MM.1S (cell line): ENCODE measurements at regions not wholly inside any gene's neighbourhood (a gene's known extent, or its start where the extent isn't known, plus 50 kb on each side); places are given as distances from the start of the nearest gene placed in this dataset.

ENCODE experiments used
- DNase-seq: peaks from one replicate; pipeline ENCODE4 v3.0.0-alpha.2; 2015
- H2AFZ ChIP-seq: fragments of 300-600 bp; sonication (generic); 2 replicates; pipeline ENCODE4 v1.6.0; 2016; ENCODE audit warnings: antibody characterized with exemption, low read length
- H3F3A ChIP-seq: fragments of 300-600 bp; sonication (generic); 2 replicates; pipeline ENCODE4 v1.6.1; 2016; ENCODE audit warnings: mild to moderate bottlenecking, antibody characterized with exemption, low read length, moderate library complexity, mixed read lengths; ENCODE audit not compliant: insufficient read depth
- H3K27ac ChIP-seq: fragments of 300-600 bp; sonication (generic); 2 replicates; pipeline ENCODE4 v1.5.1; 2016; ENCODE audit warnings: mild to moderate bottlenecking, low read length
- H3K27me3 ChIP-seq: fragments of 300-600 bp; sonication (generic); replicated peaks from 2 replicates; pipeline ENCODE4 v1.6.0; 2016; ENCODE audit warnings: low read length; ENCODE audit not compliant: insufficient read depth
- H3K36me3 ChIP-seq: fragments of 300-600 bp; sonication (generic); replicated peaks from 2 replicates; pipeline ENCODE4 v1.6.1; 2016; ENCODE audit warnings: mild to moderate bottlenecking, low read length, mixed read lengths; ENCODE audit not compliant: insufficient read depth
- H3K4me1 ChIP-seq: fragments of 300-600 bp; sonication (generic); 2 replicates; pipeline ENCODE4 v1.6.1; 2016; ENCODE audit warnings: low read length, mixed read lengths
- H3K4me2 ChIP-seq: fragments of 300-600 bp; sonication (generic); 2 replicates; pipeline ENCODE4 v1.6.0; 2016; ENCODE audit warnings: low read depth, low read length
- H3K4me3 ChIP-seq: fragments of 300-600 bp; sonication (generic); 2 replicates; pipeline ENCODE4 v1.5.1; 2016; ENCODE audit warnings: low read length, mixed read lengths
- H3K79me2 ChIP-seq: fragments of 300-600 bp; sonication (generic); 2 replicates; pipeline ENCODE4 v1.6.1; 2016; ENCODE audit warnings: mixed run types, low read length, mixed read lengths
- H3K9ac ChIP-seq: fragments of 300-600 bp; sonication (generic); 2 replicates; pipeline ENCODE4 v1.6.1; 2016; ENCODE audit warnings: low read length, mixed read lengths
- H3K9me2 ChIP-seq: fragments of 300-600 bp; sonication (generic); replicated peaks from 2 replicates; pipeline ENCODE4 v1.6.1; 2016; ENCODE audit warnings: mild to moderate bottlenecking, low read length, mixed read lengths; ENCODE audit not compliant: insufficient read depth
- H3K9me3 ChIP-seq: fragments of 300-600 bp; sonication (generic); replicated peaks from 2 replicates; pipeline ENCODE4 v1.6.1; 2016; ENCODE audit warnings: mild to moderate bottlenecking, low read length, mixed read lengths; ENCODE audit not compliant: insufficient read depth
- H4K20me1 ChIP-seq: fragments of 300-600 bp; sonication (generic); 2 replicates; pipeline ENCODE4 v1.6.1; 2016; ENCODE audit warnings: mild to moderate bottlenecking, low read length, moderate library complexity, mixed read lengths; ENCODE audit not compliant: insufficient read depth
- CTCF ChIP-seq: fragments of 300-600 bp; sonication (generic); IDR thresholded peaks from 2 replicates; pipeline ENCODE4 v1.5.1; 2016; ENCODE audit warnings: antibody characterized with exemption, low read length, mixed read lengths
- EZH2 ChIP-seq: fragments of 300-600 bp; sonication (generic); optimal IDR thresholded peaks from 2 replicates; pipeline ENCODE3; 2017; ENCODE audit warnings: low read depth, mild to moderate bottlenecking, antibody characterized with exemption, low read length, mixed read lengths
- EZH2phosphoT487 ChIP-seq: fragments of 300-600 bp; sonication (generic); IDR thresholded peaks from 2 replicates; pipeline ENCODE4 v1.6.1; 2018; ENCODE audit warnings: antibody characterized with exemption, low read length

GRCh38 chrX:87924619-87925018, 407.0 kb downstream of the KLHL4 start:
- Histone ChIP-seq H3K9me2 (no peaks in the 10 kb centered on the region), H3F3A (no peaks in the 10 kb centered on the region), H3K4me1 (no peaks in the 10 kb centered on the region), H3K27ac (no peak overlapping the region), H4K20me1 (no peaks in the 10 kb centered on the region), H3K4me3 (no peak overlapping the region), H3K9ac (no peak overlapping the region), H2AFZ (no peak overlapping the region), H3K36me3 (no peaks in the 10 kb centered on the region), H3K9me3 (no peaks in the 10 kb centered on the region), H3K79me2 (no peaks in the 10 kb centered on the region), H3K4me2 (no peak overlapping the region), H3K27me3 (no peaks in the 10 kb centered on the region)
- DNase-seq, result no peak
- TF ChIP-seq CTCF, result no peak
- TF ChIP-seq EZH2, result no peak
- no peak for TF ChIP-seq EZH2phosphoT487

GRCh38 chrX:87941841-87942240, 424.2 kb downstream of the KLHL4 start:
- Histone ChIP-seq H4K20me1 (no peaks in the 10 kb centered on the region), H3K27me3 (no peaks in the 10 kb centered on the region), H3K9me3 (no peaks in the 10 kb centered on the region), H3F3A (no peaks in the 10 kb centered on the region), H2AFZ (no peak overlapping the region), H3K4me1 (no peaks in the 10 kb centered on the region), H3K79me2 (no peaks in the 10 kb centered on the region), H3K36me3 (no peaks in the 10 kb centered on the region), H3K4me3 (no peak overlapping the region), H3K4me2 (no peak overlapping the region), H3K9ac (no peak overlapping the region), H3K9me2 (no peaks in the 10 kb centered on the region), H3K27ac (no peak overlapping the region)
- TF ChIP-seq CTCF (no peak), EZH2phosphoT487 (no peak), EZH2 (no peak)
- DNase-seq, result no peak

GRCh38 chrX:87961471-87961870, 443.9 kb downstream of the KLHL4 start:
- Histone ChIP-seq H3K9ac (no peak overlapping the region), H3K4me3 (no peak overlapping the region), H3K9me3 (no peaks in the 10 kb centered on the region), H3K36me3 (no peaks in the 10 kb centered on the region), H3K9me2 (no peaks in the 10 kb centered on the region), H3K27ac (no peak overlapping the region), H4K20me1 (no peaks in the 10 kb centered on the region), H2AFZ (no peak overlapping the region), H3K4me2 (no peak overlapping the region), H3K4me1 (no peaks in the 10 kb centered on the region), H3K79me2 (no peaks in the 10 kb centered on the region), H3F3A (no peaks in the 10 kb centered on the region), H3K27me3 (no peaks in the 10 kb centered on the region)
- DNase-seq, result peak; percentile 61
- TF ChIP-seq EZH2, result no peak
- no peak for TF ChIP-seq EZH2phosphoT487
- no peak for TF ChIP-seq CTCF
